Smooth muscle cell of the brain vasculature (primary cell): ENCODE measurements at regions not wholly inside any gene's neighbourhood (a gene's known extent, or its start where the extent isn't known, plus 50 kb on each side); places are given as distances from the start of the nearest gene placed in this dataset.
"Not testable (repeated sequence)": the region's sequence is repeated elsewhere in the genome, so short reads cannot be mapped to it uniquely, and the experiment has no call there.

ENCODE experiments used
- DNase-seq: peaks from one replicate; pipeline ENCODE4 v3.0.0-alpha.2; 2012; ENCODE audit warnings: low read depth, low spot score

DNA sequence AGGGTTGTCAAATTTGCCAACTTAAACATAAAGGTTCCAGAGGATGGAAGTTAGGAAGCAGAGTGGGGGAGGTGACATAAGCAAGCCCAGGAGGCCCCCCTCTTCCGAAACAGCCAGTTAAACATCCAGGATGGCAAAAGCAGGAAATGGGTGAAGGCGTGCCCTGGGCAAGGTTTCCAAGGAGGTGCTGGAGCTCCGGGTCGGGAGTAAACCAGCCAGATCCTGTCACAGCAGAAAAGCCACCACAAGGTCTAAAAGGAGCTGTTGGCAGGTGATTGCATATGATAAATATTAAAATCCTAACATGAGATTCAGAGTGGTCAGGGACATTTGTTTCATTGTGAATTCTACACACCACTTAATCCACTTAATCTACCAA lies 572.2 kb upstream of the SALL3 start:
- DNase-seq: no peak

- no peak for DNase-seq
These were observed 571.0 kb upstream of the SALL3 start for GRCh38 chr18:78408623-78409022.

- no peak for DNase-seq
These were observed 569.4 kb upstream of the SALL3 start for GRCh38 chr18:78410094-78410786.

- no peak for DNase-seq
These were observed 568.1 kb upstream of the SALL3 start for GRCh38 chr18:78411539-78411938.

- DNase-seq: no peak
These were observed 565.3 kb upstream of the SALL3 start for GRCh38 chr18:78414302-78414701.

- DNase-seq: no peak
These were observed 562.8 kb upstream of the SALL3 start for GRCh38 chr18:78416853-78417252.

- no peak for DNase-seq
These were observed 561.2 kb upstream of the SALL3 start for GRCh38 chr18:78418379-78418778.

GRCh38 chr18:78419171-78419570 lies 560.4 kb upstream of the SALL3 start:
- no peak for DNase-seq

DNA sequence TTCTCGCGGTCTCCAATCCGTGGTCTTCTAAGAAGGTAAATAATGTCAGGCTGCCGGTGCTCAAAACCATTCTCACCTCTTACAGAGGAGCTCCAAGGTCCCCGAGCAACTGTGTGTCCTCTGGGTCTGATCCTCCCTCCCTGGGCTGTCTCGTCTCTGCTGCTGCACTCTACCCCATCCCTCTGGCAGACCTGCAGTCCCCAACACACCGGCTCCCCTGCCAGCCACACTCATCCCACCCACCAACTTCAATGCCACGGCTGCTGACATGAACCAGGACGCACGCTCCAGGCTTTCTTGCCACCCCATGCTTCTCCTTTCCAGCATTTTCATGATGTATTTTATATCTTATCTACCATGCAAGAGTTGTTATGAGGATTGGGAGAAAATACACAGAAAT lies 559.5 kb upstream of the SALL3 start:
- DNase-seq: no peak

DNA sequence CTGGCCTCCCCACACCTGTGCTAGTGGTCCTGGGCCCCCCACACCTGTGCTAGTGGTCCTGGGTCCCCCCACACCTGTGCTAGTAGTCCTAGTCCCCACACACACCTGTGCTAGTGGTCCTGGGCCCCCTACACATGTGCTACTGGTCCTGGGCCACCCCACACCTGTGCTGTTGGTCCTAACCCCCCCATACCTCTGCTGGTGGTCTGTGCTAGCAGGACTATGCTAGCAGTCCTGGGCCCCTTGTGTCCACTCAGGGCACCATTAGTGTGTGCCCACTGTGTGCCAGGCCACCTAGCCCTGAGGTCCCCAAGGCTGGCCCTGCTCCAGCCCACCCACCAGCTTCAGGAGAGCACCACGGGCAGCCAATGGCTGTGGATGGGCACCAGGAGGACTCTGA lies 558.2 kb upstream of the SALL3 start:
- DNase-seq: no peak

DNA sequence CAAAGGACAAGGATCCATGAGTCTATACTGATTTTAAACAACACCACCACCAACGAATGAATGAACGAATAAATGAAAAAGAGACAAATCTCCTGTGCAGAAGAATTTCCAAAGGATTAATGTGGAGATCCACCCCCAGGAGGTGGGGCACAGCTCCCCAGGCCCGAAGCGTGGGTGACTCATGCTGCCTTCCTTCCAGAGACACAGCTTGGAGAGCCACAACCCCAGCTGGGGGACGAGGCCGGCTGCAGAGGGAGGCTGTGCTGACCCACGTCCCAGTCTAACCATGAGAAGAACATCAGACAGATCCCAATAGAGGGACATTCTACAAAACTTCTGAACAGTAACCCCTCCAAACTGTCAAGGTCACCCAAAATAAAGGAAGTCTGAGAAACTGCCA lies 557.3 kb upstream of the SALL3 start:
- no peak for DNase-seq

GRCh38 chr18:78423811-78424210 lies 555.8 kb upstream of the SALL3 start:
- no peak for DNase-seq

DNA sequence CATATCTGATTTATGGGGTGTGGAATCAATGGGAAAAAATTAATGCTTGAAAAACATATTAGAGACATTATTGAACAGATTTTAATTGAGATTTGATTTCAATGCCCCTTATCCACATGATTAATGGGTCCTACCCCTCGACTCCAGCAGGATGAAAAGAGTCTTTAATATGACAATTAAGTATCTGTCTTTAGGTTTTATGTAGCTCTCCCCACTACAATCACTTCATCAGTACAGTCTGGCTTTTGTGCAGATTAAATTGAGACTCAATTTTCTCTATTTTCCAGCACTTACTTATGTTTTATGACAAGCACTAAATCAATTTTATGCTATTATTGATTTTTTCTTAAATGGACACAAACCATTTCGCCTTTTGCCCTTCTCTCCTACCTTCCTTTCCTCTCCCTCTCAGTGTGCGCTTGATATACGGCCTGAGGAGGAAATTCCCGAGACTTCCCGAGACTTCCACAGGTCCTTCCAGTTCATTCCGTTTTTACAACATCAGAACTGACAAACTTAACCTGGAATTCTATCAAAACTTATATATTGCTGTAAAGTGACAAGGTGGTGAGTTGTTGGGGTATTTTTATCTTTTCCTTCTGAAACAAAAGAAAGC lies 555.1 kb upstream of the SALL3 start:
- DNase-seq: no peak

DNA sequence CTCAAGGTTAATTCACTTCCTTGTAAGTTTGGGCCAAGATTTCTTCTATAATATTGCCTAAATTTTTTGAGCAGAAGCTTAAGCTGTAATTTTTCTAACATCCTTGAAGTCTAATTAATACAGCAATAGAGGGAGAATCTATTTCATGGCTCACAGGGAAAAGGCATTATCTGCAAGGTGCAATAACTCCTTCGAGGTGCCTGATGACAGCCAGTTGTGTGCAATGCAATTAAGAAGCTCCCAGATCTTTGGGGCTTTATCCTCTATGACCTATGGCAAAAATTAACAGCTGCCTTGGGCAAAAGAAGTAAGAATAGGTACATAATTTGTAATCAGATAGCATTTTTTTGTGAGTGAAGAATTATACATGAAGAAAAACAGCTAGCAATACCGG lies 554.6 kb upstream of the SALL3 start:
- DNase-seq: no peak

DNA sequence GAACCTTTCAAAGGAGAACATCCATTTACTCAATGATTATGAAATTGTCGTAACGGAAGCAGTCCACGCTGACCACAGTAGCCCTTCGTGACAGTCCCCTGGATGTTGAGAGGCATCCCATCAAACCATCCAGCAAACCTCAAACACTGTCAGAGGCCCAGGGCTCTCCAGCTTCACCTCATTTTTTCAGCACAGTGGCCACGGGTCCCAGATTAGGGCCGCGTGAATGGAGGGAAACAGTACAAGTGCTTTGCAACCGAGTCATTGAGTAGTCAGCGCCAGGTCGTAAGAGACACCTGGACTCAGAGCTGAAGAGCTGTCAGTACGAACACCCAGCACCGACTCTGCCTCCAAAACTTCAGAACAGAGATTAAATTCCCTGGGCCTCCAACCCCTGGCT lies 552.5 kb upstream of the SALL3 start:
- DNase-seq: no peak

GRCh38 chr18:78429127-78430108 lies 550.2 kb upstream of the SALL3 start:
- DNase-seq: no peak

GRCh38 chr18:78430131-78430758 lies 549.4 kb upstream of the SALL3 start:
- DNase-seq: no peak

DNA sequence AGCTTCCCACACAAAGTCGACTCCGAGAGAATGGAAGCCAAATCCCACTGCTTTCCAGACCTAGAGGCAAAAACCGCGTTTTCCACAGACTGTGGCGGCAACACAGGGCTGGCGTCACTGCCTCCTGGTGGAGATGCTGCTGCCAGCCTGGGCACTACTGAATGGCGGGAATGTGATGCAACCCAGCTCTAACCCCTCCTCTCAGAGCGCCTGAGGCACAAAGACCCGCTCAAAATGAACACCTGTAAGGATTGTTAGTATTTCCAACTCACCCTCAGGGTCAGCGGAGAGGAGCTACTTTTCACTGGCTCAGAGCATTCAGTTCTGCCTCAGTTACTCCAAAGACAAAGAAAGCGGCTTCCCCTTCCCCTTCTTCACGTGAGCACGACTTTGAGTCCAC lies 548.0 kb upstream of the SALL3 start:
- DNase-seq: no peak

- no peak for DNase-seq
These were observed 546.1 kb upstream of the SALL3 start for GRCh38 chr18:78433562-78433961.

GRCh38 chr18:78436110-78436509 lies 543.5 kb upstream of the SALL3 start:
- DNase-seq: no peak

DNA sequence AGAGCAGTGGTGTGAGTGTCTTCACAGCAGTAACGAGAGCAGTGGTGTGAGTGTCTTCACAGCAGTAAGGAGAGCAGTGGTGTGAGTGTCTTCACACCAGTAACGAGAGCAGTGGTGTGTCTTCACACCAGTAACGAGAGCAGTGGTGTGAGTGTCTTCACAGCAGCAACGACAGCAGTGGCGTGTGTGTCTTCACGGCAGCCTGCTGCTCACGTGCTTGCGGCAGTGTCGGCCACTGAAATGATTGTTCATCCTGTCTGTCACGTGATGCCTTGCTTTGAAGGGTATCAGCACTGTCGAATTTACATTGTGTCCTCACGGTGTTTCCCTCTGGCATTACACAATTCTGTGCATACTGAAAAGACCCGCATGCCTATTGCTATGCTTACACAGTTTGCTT lies 541.4 kb upstream of the SALL3 start:
- not testable (repeated sequence) for DNase-seq

- no peak for DNase-seq
These were observed 533.7 kb upstream of the SALL3 start for GRCh38 chr18:78445880-78446279.
